Astrocyte (in vitro differentiated cells and primary cell): ENCODE measurements at regions not wholly inside any gene's neighbourhood (a gene's known extent, or its start where the extent isn't known, plus 50 kb on each side); places are given as distances from the start of the nearest gene placed in this dataset.
"Not testable (repeated sequence)": the region's sequence is repeated elsewhere in the genome, so short reads cannot be mapped to it uniquely, and the experiment has no call there.

Experiments
- DNase-seq: peaks from one replicate; pipeline ENCODE4 v3.0.0-alpha.2; 2010; ENCODE audit warnings: low read depth
- FAIRE-seq: peaks from 2 replicates; lab custom pipeline; 2011; peaks lifted over from hg19 to GRCh38; lab: Jason Lieb, UNC
- H2AFZ ChIP-seq: 2 replicates; pipeline ENCODE4 v1.6.0; 2012; ENCODE audit warnings: low read depth, low read length, inconsistent platforms
- H3K27ac ChIP-seq: 2 replicates; pipeline ENCODE4 v1.5.1; 2011; ENCODE audit warnings: low read depth, low read length, inconsistent platforms
- H3K27me3 ChIP-seq: 2 replicates; pipeline ENCODE4 v1.6.0; 2011; ENCODE audit warnings: low read length, inconsistent platforms; ENCODE audit not compliant: insufficient read depth
- H3K36me3 ChIP-seq: 2 replicates; pipeline ENCODE4 v1.5.1; 2011; ENCODE audit warnings: low read length, inconsistent platforms; ENCODE audit not compliant: insufficient read depth
- H3K4me1 ChIP-seq: 2 replicates; pipeline ENCODE4 v1.5.1; 2011; ENCODE audit warnings: low read length, inconsistent platforms; ENCODE audit not compliant: insufficient read depth
- H3K4me2 ChIP-seq: 2 replicates; pipeline ENCODE4 v1.6.0; 2012; ENCODE audit warnings: low read length, inconsistent platforms
- H3K4me3 ChIP-seq: 2 replicates; pipeline ENCODE4 v1.5.1; 2011; ENCODE audit warnings: low read depth, mild to moderate bottlenecking, low read length, inconsistent platforms; ENCODE audit not compliant: insufficient read depth
- H3K79me2 ChIP-seq: 2 replicates; pipeline ENCODE4 v1.6.0; 2012; ENCODE audit warnings: mild to moderate bottlenecking, low read length, inconsistent platforms; ENCODE audit not compliant: insufficient read depth
- H3K9ac ChIP-seq: 2 replicates; pipeline ENCODE4 v1.6.0; 2012; ENCODE audit warnings: mild to moderate bottlenecking, low read length, inconsistent platforms
- H3K9me3 ChIP-seq: 2 replicates; pipeline ENCODE4 v1.5.1; 2012; ENCODE audit warnings: low read depth, mild to moderate bottlenecking, low read length, inconsistent platforms; ENCODE audit not compliant: insufficient read depth
- H4K20me1 ChIP-seq: 2 replicates; pipeline ENCODE4 v1.6.0; 2012; ENCODE audit warnings: low read length, inconsistent platforms; ENCODE audit not compliant: insufficient read depth
- H3K27ac Mint-ChIP-seq: one replicate; pipeline ENCODE4 v1.8.0; 2021; ENCODE audit warnings: mild to moderate bottlenecking, mixed read lengths; ENCODE audit not compliant: unreplicated experiment
- H3K27me3 Mint-ChIP-seq: one replicate; pipeline ENCODE4 v1.8.0; 2021; ENCODE audit warnings: low read depth, mixed read lengths; ENCODE audit not compliant: unreplicated experiment
- H3K36me3 Mint-ChIP-seq: one replicate; pipeline ENCODE4 v1.8.0; 2021; ENCODE audit warnings: low read depth, mixed read lengths; ENCODE audit not compliant: unreplicated experiment
- H3K4me1 Mint-ChIP-seq: one replicate; pipeline ENCODE4 v1.8.0; 2021; ENCODE audit warnings: low read depth, mixed read lengths; ENCODE audit not compliant: unreplicated experiment
- H3K4me3 Mint-ChIP-seq: one replicate; pipeline ENCODE4 v1.8.0; 2021; ENCODE audit warnings: mild to moderate bottlenecking, moderate library complexity, mixed read lengths; ENCODE audit not compliant: unreplicated experiment
- H3K9me3 Mint-ChIP-seq: one replicate; pipeline ENCODE4 v1.8.0; 2021; ENCODE audit warnings: mild to moderate bottlenecking, mixed read lengths; ENCODE audit not compliant: unreplicated experiment
- CTCF ChIP-seq: IDR thresholded peaks from 2 replicates; pipeline ENCODE4 v1.5.1; 2011; ENCODE audit warnings: low read depth, mild to moderate bottlenecking, inconsistent platforms, low read length, moderate library complexity; ENCODE audit not compliant: insufficient read depth
- EZH2 ChIP-seq: IDR thresholded peaks from 2 replicates; pipeline ENCODE4 v1.6.1; 2012; ENCODE audit warnings: mild to moderate bottlenecking, low read length, inconsistent platforms; ENCODE audit not compliant: insufficient read depth

GRCh38 chrY:12393190-12393589 is 307.8 kb upstream of the USP9Y start:
- TF ChIP-seq CTCF, result no peak
- no peak for TF ChIP-seq EZH2
- no peak for DNase-seq
- H3K9me3 ChIP-seq, result no peaks in the 10 kb centered on the region
- Mint-ChIP-seq H3K36me3 (no peaks in the 10 kb centered on the region), H3K4me3 (no peak overlapping the region), H3K27ac (no peak overlapping the region), H3K9me3 (peaks cover 3% of the 10 kb centered on the region), H3K27me3 (no peaks in the 10 kb centered on the region), H3K4me1 (no peaks in the 10 kb centered on the region)
- H3K36me3 ChIP-seq, result no peaks in the 10 kb centered on the region
- H3K4me1 ChIP-seq, result no peaks in the 10 kb centered on the region
- no peak overlapping the region for H3K4me2 ChIP-seq
- H3K79me2 ChIP-seq, result no peaks in the 10 kb centered on the region
- H2AFZ ChIP-seq, result no peak overlapping the region
- no peaks in the 10 kb centered on the region for H4K20me1 ChIP-seq
- H3K4me3 ChIP-seq, result no peak overlapping the region
- no peak overlapping the region for H3K9ac ChIP-seq
- no peak for FAIRE-seq
- no peak overlapping the region for H3K27ac ChIP-seq
- H3K27me3 ChIP-seq, result no peaks in the 10 kb centered on the region

GRCh38 chrY:12395381-12396120 is 305.5 kb upstream of the USP9Y start:
- H3K36me3 ChIP-seq, H3K9ac ChIP-seq, H3K9me3 Mint-ChIP-seq, H4K20me1 ChIP-seq, H2AFZ ChIP-seq, H3K27ac Mint-ChIP-seq, DNase-seq, H3K9me3 ChIP-seq, H3K4me1 ChIP-seq, H3K79me2 ChIP-seq, H3K36me3 Mint-ChIP-seq, FAIRE-seq, H3K27me3 Mint-ChIP-seq, H3K4me3 Mint-ChIP-seq, H3K27me3 ChIP-seq, H3K4me3 ChIP-seq, H3K27ac ChIP-seq, H3K4me2 ChIP-seq, H3K4me1 Mint-ChIP-seq: not testable (repeated sequence)

- Histone ChIP-seq H3K4me1 (no peaks in the 10 kb centered on the region), H3K4me3 (no peak overlapping the region), H3K27ac (no peak overlapping the region), H3K79me2 (no peaks in the 10 kb centered on the region), H2AFZ (no peak overlapping the region), H4K20me1 (no peaks in the 10 kb centered on the region), H3K4me2 (no peak overlapping the region), H3K27me3 (no peaks in the 10 kb centered on the region), H3K36me3 (no peaks in the 10 kb centered on the region), H3K9ac (no peak overlapping the region), H3K9me3 (no peaks in the 10 kb centered on the region)
- DNase-seq, result no peak
- Mint-ChIP-seq H3K27ac (no peak overlapping the region), H3K4me3 (no peak overlapping the region), H3K9me3 (peaks cover 2% of the 10 kb centered on the region), H3K27me3 (no peaks in the 10 kb centered on the region), H3K4me1 (no peaks in the 10 kb centered on the region), H3K36me3 (no peaks in the 10 kb centered on the region)
- no peak for FAIRE-seq
- no peak for TF ChIP-seq CTCF
- no peak for TF ChIP-seq EZH2
These were observed 297.1 kb upstream of the USP9Y start for GRCh38 chrY:12403916-12404315.
